CD4-positive, alpha-beta T cell treated with Interleukin-1 beta for 1 hour (primary cell): ENCODE measurements at regions not wholly inside any gene's neighbourhood (a gene's known extent, or its start where the extent isn't known, plus 50 kb on each side); places are given as distances from the start of the nearest gene placed in this dataset.
"Not testable (repeated sequence)": the region's sequence is repeated elsewhere in the genome, so short reads cannot be mapped to it uniquely, and the experiment has no call there.

Experiments
- DNase-seq, 2 donors: peaks; one replicate each; pipeline ENCODE4 v3.0.0-alpha.2; 2020 to 2022

- DNase-seq = no peak
Measured at GRCh38 chr2:109692013-109692743, 78.0 kb downstream of the SOWAHC start.

- not testable (repeated sequence) for DNase-seq
Measured at GRCh38 chr2:109692831-109693230, 78.7 kb downstream of the SOWAHC start.

- not testable (repeated sequence) for DNase-seq
Measured at GRCh38 chr2:109693292-109693691, 79.1 kb downstream of the SOWAHC start.

GRCh38 chr2:109694190-109694589 is 80.0 kb downstream of the SOWAHC start:
- no peak for DNase-seq

GRCh38 chr2:109695290-109695689 is 81.1 kb downstream of the SOWAHC start:
- DNase-seq = no peak

GRCh38 chr2:109699646-109700045 is 85.5 kb downstream of the SOWAHC start:
- DNase-seq = no peak

- DNase-seq = no peak
Measured at GRCh38 chr2:109700680-109701274, 86.6 kb downstream of the SOWAHC start.

GRCh38 chr2:109701362-109701761 is 87.2 kb downstream of the SOWAHC start:
- no peak for DNase-seq

- DNase-seq = no peak
Measured at GRCh38 chr2:109702250-109702985, 88.3 kb downstream of the SOWAHC start.

GRCh38 chr2:109703077-109703476 is 88.9 kb downstream of the SOWAHC start:
- no peak for DNase-seq

- DNase-seq = no peak
Measured at GRCh38 chr2:109703798-109704197, 89.6 kb downstream of the SOWAHC start.

GRCh38 chr2:109707281-109708147 is 86.6 kb upstream of the RGPD5 start:
- DNase-seq = no peak

GRCh38 chr2:109710505-109711229 is 83.4 kb upstream of the RGPD5 start:
- no peak for DNase-seq

- no peak for DNase-seq
Measured at GRCh38 chr2:109711230-109712122, 82.6 kb upstream of the RGPD5 start.

GRCh38 chr2:109712123-109712449 is 82.0 kb upstream of the RGPD5 start:
- no peak for DNase-seq

- no peak for DNase-seq
Measured at GRCh38 chr2:109712746-109713145, 81.4 kb upstream of the RGPD5 start.

GRCh38 chr2:109715313-109715805 is 78.7 kb upstream of the RGPD5 start:
- no peak for DNase-seq

GRCh38 chr2:109716596-109716995 is 77.5 kb upstream of the RGPD5 start:
- DNase-seq = not testable (repeated sequence)

- DNase-seq = no peak
Measured at GRCh38 chr2:109718139-109718538, 76.0 kb upstream of the RGPD5 start.

- DNase-seq = no peak
Measured at GRCh38 chr2:109719871-109720270, 74.2 kb upstream of the RGPD5 start.
